Astrocyte (in vitro differentiated cells and primary cell): ENCODE measurements at regions not wholly inside any gene's neighbourhood (a gene's known extent, or its start where the extent isn't known, plus 50 kb on each side); places are given as distances from the start of the nearest gene placed in this dataset.

Source experiments
- EZH2 ChIP-seq: IDR thresholded peaks from 2 replicates; pipeline ENCODE4 v1.6.1; 2012; ENCODE audit warnings: mild to moderate bottlenecking, low read length, inconsistent platforms; ENCODE audit not compliant: insufficient read depth
- TF ChIP-seq, protein P1 (sequence below): IDR thresholded peaks from 2 replicates; pipeline ENCODE4 v1.5.1; 2011; ENCODE audit warnings: low read depth, mild to moderate bottlenecking, inconsistent platforms, low read length, moderate library complexity; ENCODE audit not compliant: insufficient read depth

DNA sequence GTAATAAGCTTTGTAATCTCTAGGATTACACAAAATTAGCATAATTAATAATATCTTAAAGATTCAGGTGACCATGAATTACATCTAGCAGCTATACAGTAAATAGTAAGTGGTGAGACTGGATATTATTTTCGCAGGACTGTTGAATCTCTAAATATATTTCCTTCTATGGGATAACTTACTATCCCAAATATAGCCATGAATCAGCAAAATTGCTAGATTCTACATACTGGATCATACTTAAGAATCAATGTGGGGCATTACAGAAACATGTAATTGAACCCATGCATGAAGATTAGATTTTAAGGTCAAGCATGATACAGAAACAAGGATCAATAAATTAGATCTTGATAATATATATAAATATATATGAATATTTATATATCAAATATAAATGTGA lies 1203.4 kb downstream of the BRINP3 start:
- TF ChIP-seq, protein P1, sequence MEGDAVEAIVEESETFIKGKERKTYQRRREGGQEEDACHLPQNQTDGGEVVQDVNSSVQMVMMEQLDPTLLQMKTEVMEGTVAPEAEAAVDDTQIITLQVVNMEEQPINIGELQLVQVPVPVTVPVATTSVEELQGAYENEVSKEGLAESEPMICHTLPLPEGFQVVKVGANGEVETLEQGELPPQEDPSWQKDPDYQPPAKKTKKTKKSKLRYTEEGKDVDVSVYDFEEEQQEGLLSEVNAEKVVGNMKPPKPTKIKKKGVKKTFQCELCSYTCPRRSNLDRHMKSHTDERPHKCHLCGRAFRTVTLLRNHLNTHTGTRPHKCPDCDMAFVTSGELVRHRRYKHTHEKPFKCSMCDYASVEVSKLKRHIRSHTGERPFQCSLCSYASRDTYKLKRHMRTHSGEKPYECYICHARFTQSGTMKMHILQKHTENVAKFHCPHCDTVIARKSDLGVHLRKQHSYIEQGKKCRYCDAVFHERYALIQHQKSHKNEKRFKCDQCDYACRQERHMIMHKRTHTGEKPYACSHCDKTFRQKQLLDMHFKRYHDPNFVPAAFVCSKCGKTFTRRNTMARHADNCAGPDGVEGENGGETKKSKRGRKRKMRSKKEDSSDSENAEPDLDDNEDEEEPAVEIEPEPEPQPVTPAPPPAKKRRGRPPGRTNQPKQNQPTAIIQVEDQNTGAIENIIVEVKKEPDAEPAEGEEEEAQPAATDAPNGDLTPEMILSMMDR = no peak
- no peak for TF ChIP-seq EZH2
